HG03175 (cell line): ENCODE measurements at regions not wholly inside any gene's neighbourhood (a gene's known extent, or its start where the extent isn't known, plus 50 kb on each side); places are given as distances from the start of the nearest gene placed in this dataset.
"Not testable (repeated sequence)": the region's sequence is repeated elsewhere in the genome, so short reads cannot be mapped to it uniquely, and the experiment has no call there.

Source experiments
- ATAC-seq: cut with Tn5 transposase; IDR thresholded peaks from one replicate; pipeline ENCODE4 v1.9.1; 2021; ENCODE audit warnings: mild to moderate bottlenecking, moderate library complexity; ENCODE audit not compliant: unreplicated experiment

GRCh38 chr4:10281996-10282395 is 165.4 kb upstream of the WDR1 start:
- no peak for ATAC-seq

GRCh38 chr4:10279261-10279660 is 162.7 kb upstream of the WDR1 start:
- ATAC-seq: no peak

GRCh38 chr4:10278071-10278470 is 161.5 kb upstream of the WDR1 start:
- no peak for ATAC-seq

GRCh38 chr4:10276152-10276551 is 159.6 kb upstream of the WDR1 start:
- ATAC-seq: no peak

- ATAC-seq: no peak
Measured at GRCh38 chr4:10275696-10276095, 159.1 kb upstream of the WDR1 start.

DNA sequence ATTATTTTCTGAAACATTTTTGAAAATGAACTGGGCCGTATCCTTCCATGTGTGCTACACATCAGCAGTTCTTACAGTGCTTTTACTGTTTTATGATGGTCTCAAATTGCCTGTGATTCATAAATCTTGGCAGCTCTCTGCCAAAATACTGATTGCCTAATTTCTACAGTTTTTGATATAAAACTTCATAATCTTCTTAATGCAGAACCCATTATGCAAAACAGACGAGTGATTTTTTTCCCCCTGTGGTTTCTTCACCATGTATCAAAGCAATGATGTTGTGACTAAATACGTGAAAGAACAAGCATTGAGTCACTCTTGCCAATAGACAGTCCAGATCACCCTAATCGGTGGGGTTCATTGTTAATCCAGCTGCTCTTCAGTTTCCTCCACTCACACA is 156.4 kb upstream of the WDR1 start:
- no peak for ATAC-seq

GRCh38 chr4:10272511-10272910 is 155.9 kb upstream of the WDR1 start:
- no peak for ATAC-seq

DNA sequence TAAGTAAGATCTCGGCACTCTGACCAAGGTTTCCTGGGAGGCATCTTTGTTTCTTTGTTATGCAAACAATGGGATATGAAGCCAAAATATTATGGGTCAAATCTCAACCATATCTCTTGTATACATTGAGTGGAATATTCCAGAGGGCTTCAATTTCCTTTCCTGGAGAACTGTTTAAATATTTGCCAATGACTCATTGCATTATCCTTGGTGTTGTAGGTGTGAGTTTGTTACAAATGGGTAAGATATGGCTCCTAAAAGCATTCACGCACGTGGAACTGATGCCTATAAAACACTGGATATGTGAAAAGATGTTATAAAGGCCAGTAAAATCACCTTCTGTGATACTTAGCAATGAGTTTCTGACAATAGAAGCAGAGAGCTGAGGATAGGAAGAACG is 150.5 kb upstream of the WDR1 start:
- ATAC-seq: no peak

DNA sequence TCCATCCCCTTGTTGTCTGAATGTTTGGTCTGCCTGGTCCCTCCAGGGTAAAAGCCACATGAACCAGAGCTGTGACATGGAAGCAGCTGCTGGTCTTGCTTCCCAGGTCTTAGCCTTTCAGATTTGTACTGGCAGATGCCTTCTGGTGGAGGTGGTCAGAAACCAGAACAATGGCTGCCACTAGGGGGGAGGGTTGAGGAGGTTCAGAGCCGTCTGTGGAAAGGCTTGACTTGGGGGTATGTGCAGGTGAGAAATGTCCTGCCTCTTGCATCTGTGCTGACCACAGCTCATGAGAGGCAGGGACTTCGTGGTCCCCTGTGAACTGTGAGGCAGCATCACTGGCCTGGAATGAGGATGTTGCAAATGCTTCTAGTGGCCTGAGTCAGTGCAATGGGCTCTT is 144.2 kb upstream of the WDR1 start:
- no peak for ATAC-seq

GRCh38 chr4:10259976-10260375 is 143.4 kb upstream of the WDR1 start:
- no peak for ATAC-seq

DNA sequence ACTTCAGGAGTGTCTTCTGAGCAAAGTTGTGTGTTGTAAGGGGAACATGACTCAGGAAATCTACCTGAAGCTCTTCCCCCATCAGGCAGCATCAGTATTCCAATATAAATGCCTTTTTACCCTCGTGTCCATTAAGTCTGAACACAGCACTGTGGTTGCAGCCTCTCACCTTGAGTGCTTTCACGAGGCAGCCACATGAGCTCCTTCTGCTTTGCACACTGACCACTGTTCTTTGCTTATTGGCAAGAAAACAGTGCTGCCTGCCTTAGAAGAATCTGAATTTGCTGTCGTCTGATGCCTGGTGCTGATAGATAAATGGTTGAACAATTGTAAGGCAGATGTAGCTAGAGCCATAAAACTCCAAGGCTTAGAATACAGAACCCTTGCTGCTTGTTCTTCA is 139.6 kb upstream of the WDR1 start:
- ATAC-seq: no peak

DNA sequence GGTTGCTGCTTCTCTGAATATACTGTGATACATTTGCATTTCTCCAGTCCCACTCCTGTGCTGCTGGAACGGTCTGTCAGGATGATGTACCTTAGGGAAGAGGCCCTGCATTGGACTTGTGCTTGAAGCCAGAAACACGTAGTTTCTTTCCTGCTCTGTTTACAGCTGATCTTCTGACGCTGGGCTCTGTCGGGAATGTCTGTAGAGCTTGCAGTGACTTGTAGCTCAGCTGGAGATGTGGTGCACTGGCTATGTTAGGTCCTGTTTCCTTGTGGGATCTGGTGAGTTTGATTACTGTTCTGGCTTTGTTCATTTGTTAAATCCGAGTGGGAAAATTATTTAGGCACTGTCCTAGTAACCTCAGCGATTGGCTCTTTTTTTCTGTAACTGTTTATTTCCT is 137.2 kb upstream of the WDR1 start:
- no peak for ATAC-seq

- no peak for ATAC-seq
Measured at GRCh38 chr4:10245751-10246150, 129.2 kb upstream of the WDR1 start.

DNA sequence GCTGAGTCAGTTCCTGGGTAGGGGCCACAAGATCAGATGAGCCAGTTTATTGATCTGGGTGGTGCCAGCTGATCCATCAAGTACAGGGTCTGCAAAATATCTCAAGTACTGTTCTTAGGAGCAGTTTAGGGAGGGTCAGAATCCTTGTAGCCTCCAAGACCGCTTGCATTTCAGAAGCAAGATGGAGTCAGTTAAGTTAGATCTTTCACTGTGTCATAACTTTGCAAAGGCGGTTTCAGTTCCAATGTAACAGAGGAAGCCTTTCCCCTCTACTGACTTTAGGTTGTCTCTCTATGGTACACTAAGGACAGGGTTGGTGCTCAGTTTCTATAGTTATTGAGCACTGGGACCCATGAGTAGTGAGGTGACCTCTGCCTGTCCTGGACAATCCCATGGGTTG is 127.3 kb upstream of the WDR1 start:
- no peak for ATAC-seq

DNA sequence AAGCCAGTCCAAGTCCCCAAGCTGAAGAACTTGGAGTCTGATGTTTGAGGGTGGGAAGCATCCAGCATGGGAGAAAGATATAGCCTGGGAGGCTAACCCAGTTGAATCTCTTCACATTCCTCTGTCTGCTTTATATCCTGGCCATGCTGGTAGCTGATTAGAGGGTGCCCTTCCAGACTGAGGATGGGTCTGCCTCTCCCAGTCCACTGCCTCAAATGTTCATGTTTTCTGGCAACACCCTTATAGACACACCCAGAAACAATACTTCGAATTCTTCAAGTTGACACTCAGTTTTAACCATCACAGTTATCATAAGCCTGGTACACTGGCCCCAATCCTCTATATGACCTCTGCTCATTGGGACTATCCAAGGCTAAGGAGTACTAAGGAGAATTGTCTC is 124.1 kb upstream of the WDR1 start:
- no peak for ATAC-seq

- no peak for ATAC-seq
Measured at GRCh38 chr4:10239982-10240654, 123.5 kb upstream of the WDR1 start.

DNA sequence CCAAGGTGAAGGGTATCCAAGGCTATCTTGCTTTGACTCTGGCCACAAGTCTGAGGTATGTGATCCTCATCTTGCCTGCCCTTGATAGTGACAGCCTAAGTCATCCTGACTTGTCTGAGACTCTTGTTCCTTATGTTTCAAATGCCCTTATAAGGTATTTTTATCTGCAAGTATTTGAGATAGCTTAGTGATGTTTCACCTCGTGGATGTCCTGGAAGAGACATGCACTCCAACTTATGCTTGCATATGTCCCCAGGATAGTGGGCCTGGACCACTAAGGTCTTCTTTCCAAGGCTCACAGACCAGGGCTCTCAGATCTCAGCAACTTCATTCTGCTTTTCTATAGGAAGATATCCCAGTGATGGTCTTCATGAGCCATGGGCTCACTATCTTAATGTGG is 120.5 kb upstream of the WDR1 start:
- ATAC-seq: no peak

DNA sequence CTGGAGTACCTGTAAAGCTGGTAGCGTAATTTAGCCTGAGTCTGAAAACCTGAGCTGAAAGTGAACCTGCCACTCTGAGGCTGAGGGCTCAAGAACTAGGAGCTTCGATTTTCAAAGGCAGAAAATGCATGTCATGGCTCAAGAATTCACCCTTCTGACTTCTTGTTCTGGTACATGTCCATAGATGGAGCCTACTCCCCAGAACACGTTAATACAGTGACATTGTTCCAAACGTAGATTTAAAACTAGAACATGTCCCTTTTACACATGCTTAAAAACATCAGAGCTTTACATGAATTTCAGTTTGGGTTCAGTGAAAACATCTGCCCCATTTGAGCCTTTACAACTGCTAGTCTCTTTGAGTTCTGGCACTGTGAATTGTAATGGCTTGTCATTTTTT is 115.5 kb upstream of the WDR1 start:
- ATAC-seq: no peak

DNA sequence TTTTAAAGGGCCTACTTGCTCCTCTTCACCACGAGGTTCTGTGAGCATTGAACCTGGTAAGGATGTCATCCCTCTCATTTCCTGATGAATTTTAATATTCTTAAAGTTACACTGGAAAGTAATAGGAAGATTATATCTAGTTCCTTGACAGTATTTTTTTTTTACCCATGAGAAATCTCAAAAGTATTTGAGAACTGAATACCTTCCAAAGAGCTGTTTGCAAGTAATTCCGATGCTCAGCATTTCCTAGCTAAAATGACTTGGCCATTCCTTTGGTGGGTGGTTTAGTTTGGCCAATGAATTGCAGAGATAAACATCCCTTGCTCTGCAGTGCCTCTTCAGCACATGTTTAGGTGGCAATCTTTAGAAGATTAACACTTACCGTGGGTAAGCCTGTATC is 110.2 kb upstream of the WDR1 start:
- no peak for ATAC-seq

GRCh38 chr4:10225096-10225495 is 108.5 kb upstream of the WDR1 start:
- no peak for ATAC-seq

- ATAC-seq: no peak
Measured at GRCh38 chr4:10223782-10224181, 107.2 kb upstream of the WDR1 start.

GRCh38 chr4:10213481-10213880 is 96.9 kb upstream of the WDR1 start:
- not testable (repeated sequence) for ATAC-seq

GRCh38 chr4:10212901-10213300 is 96.3 kb upstream of the WDR1 start:
- no peak for ATAC-seq
